ENCODE measurements at regions not wholly inside any gene's neighbourhood (a gene's known extent, or its start where the extent isn't known, plus 50 kb on each side); places are given as distances from the start of the nearest gene placed in this dataset.

- TF ChIP-seq ERG (CRISPR knock-in tag; IDR thresholded peaks at IDR 0.05): no peak
- TF ChIP-seq ATF6 (CRISPR knock-in tag; IDR thresholded peaks at IDR 0.05): no peak
- no peak for TF ChIP-seq ZNF425 (CRISPR knock-in tag; conservative IDR thresholded peaks at IDR 0.05)
- TF ChIP-seq, protein P1, sequence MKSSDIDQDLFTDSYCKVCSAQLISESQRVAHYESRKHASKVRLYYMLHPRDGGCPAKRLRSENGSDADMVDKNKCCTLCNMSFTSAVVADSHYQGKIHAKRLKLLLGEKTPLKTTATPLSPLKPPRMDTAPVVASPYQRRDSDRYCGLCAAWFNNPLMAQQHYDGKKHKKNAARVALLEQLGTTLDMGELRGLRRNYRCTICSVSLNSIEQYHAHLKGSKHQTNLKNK (CRISPR knock-in tag; IDR thresholded peaks at IDR 0.05): no peak
- TF ChIP-seq RELA (CRISPR knock-in tag; IDR thresholded peaks at IDR 0.05; ENCODE audit: borderline replicate concordance): no peak
- no peak for TF ChIP-seq ZNF219 (CRISPR knock-in tag; IDR thresholded peaks at IDR 0.05; ENCODE audit: borderline replicate concordance)
- no peak for TF ChIP-seq JAZF1 (CRISPR knock-in tag; IDR thresholded peaks at IDR 0.05)
- TF ChIP-seq, protein P2, sequence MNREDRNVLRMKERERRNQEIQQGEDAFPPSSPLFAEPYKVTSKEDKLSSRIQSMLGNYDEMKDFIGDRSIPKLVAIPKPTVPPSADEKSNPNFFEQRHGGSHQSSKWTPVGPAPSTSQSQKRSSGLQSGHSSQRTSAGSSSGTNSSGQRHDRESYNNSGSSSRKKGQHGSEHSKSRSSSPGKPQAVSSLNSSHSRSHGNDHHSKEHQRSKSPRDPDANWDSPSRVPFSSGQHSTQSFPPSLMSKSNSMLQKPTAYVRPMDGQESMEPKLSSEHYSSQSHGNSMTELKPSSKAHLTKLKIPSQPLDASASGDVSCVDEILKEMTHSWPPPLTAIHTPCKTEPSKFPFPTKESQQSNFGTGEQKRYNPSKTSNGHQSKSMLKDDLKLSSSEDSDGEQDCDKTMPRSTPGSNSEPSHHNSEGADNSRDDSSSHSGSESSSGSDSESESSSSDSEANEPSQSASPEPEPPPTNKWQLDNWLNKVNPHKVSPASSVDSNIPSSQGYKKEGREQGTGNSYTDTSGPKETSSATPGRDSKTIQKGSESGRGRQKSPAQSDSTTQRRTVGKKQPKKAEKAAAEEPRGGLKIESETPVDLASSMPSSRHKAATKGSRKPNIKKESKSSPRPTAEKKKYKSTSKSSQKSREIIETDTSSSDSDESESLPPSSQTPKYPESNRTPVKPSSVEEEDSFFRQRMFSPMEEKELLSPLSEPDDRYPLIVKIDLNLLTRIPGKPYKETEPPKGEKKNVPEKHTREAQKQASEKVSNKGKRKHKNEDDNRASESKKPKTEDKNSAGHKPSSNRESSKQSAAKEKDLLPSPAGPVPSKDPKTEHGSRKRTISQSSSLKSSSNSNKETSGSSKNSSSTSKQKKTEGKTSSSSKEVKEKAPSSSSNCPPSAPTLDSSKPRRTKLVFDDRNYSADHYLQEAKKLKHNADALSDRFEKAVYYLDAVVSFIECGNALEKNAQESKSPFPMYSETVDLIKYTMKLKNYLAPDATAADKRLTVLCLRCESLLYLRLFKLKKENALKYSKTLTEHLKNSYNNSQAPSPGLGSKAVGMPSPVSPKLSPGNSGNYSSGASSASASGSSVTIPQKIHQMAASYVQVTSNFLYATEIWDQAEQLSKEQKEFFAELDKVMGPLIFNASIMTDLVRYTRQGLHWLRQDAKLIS (CRISPR knock-in tag; IDR thresholded peaks at IDR 0.05; ENCODE audit: borderline replicate concordance): no peak
These were observed 598.3 kb upstream of the REG3G start (continued) for GRCh38 chr2:78427170-78427569.

- ChIA-PET POLR2A (no interaction called here), CTCF (no interaction called here)
- no peak overlapping the region for H3K27ac Mint-ChIP-seq
- no peak overlapping the region for H3K4me3 Mint-ChIP-seq
- no peaks in the 10 kb centered on the region for H3K4me1 Mint-ChIP-seq
- H3K9me3 Mint-ChIP-seq: no peaks in the 10 kb centered on the region
- ATAC-seq (no peak; the same call in 1 of the 2 replicates), DNase-seq (ENCODE audit: low spot score) (no peak)
- no peaks in the 10 kb centered on the region for H3K27me3 Mint-ChIP-seq (ENCODE audit: low read depth)
- TF ChIP-seq NFYB (CRISPR knock-in tag; conservative IDR thresholded peaks at IDR 0.05; ENCODE audit: low read depth): no peak
- TF ChIP-seq TP53 (CRISPR knock-in tag; IDR thresholded peaks at IDR 0.05): no peak
- TF ChIP-seq ATF1 (CRISPR knock-in tag; IDR thresholded peaks at IDR 0.05): no peak
- TF ChIP-seq, protein P3, sequence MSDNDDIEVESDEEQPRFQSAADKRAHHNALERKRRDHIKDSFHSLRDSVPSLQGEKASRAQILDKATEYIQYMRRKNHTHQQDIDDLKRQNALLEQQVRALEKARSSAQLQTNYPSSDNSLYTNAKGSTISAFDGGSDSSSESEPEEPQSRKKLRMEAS (CRISPR knock-in tag; IDR thresholded peaks at IDR 0.05): no peak
- TF ChIP-seq ZBTB43 (CRISPR knock-in tag; IDR thresholded peaks at IDR 0.05): no peak
- no peak for TF ChIP-seq ZNF219 (CRISPR knock-in tag; IDR thresholded peaks at IDR 0.05; ENCODE audit: borderline replicate concordance)
- no peak for TF ChIP-seq SOX15 (CRISPR knock-in tag; IDR thresholded peaks at IDR 0.05)
- no peak for TF ChIP-seq MXD4 (CRISPR knock-in tag; IDR thresholded peaks at IDR 0.05; ENCODE audit: borderline replicate concordance)
- no peak for TF ChIP-seq JAZF1 (CRISPR knock-in tag; IDR thresholded peaks at IDR 0.05)
- no peaks in the 10 kb centered on the region for H3K36me3 Mint-ChIP-seq
These were observed 594.3 kb upstream of the REG3G start for GRCh38 chr2:78431241-78431640.
